Astrocyte (in vitro differentiated cells and primary cell): ENCODE measurements at regions not wholly inside any gene's neighbourhood (a gene's known extent, or its start where the extent isn't known, plus 50 kb on each side); places are given as distances from the start of the nearest gene placed in this dataset.

ENCODE experiments used
- DNase-seq: peaks from one replicate; pipeline ENCODE4 v3.0.0-alpha.2; 2010; ENCODE audit warnings: low read depth
- FAIRE-seq: peaks from 2 replicates; lab custom pipeline; 2011; peaks lifted over from hg19 to GRCh38; lab: Jason Lieb, UNC
- H2AFZ ChIP-seq: 2 replicates; pipeline ENCODE4 v1.6.0; 2012; ENCODE audit warnings: low read depth, low read length, inconsistent platforms
- H3K27ac ChIP-seq: 2 replicates; pipeline ENCODE4 v1.5.1; 2011; ENCODE audit warnings: low read depth, low read length, inconsistent platforms
- H3K27me3 ChIP-seq: 2 replicates; pipeline ENCODE4 v1.6.0; 2011; ENCODE audit warnings: low read length, inconsistent platforms; ENCODE audit not compliant: insufficient read depth
- H3K36me3 ChIP-seq: 2 replicates; pipeline ENCODE4 v1.5.1; 2011; ENCODE audit warnings: low read length, inconsistent platforms; ENCODE audit not compliant: insufficient read depth
- H3K4me1 ChIP-seq: 2 replicates; pipeline ENCODE4 v1.5.1; 2011; ENCODE audit warnings: low read length, inconsistent platforms; ENCODE audit not compliant: insufficient read depth
- H3K4me2 ChIP-seq: 2 replicates; pipeline ENCODE4 v1.6.0; 2012; ENCODE audit warnings: low read length, inconsistent platforms
- H3K4me3 ChIP-seq: 2 replicates; pipeline ENCODE4 v1.5.1; 2011; ENCODE audit warnings: low read depth, mild to moderate bottlenecking, low read length, inconsistent platforms; ENCODE audit not compliant: insufficient read depth
- H3K79me2 ChIP-seq: 2 replicates; pipeline ENCODE4 v1.6.0; 2012; ENCODE audit warnings: mild to moderate bottlenecking, low read length, inconsistent platforms; ENCODE audit not compliant: insufficient read depth
- H3K9ac ChIP-seq: 2 replicates; pipeline ENCODE4 v1.6.0; 2012; ENCODE audit warnings: mild to moderate bottlenecking, low read length, inconsistent platforms
- H3K9me3 ChIP-seq: 2 replicates; pipeline ENCODE4 v1.5.1; 2012; ENCODE audit warnings: low read depth, mild to moderate bottlenecking, low read length, inconsistent platforms; ENCODE audit not compliant: insufficient read depth
- H4K20me1 ChIP-seq: 2 replicates; pipeline ENCODE4 v1.6.0; 2012; ENCODE audit warnings: low read length, inconsistent platforms; ENCODE audit not compliant: insufficient read depth
- H3K27ac Mint-ChIP-seq: one replicate; pipeline ENCODE4 v1.8.0; 2021; ENCODE audit warnings: mild to moderate bottlenecking, mixed read lengths; ENCODE audit not compliant: unreplicated experiment
- H3K27me3 Mint-ChIP-seq: one replicate; pipeline ENCODE4 v1.8.0; 2021; ENCODE audit warnings: low read depth, mixed read lengths; ENCODE audit not compliant: unreplicated experiment
- H3K36me3 Mint-ChIP-seq: one replicate; pipeline ENCODE4 v1.8.0; 2021; ENCODE audit warnings: low read depth, mixed read lengths; ENCODE audit not compliant: unreplicated experiment
- H3K4me1 Mint-ChIP-seq: one replicate; pipeline ENCODE4 v1.8.0; 2021; ENCODE audit warnings: low read depth, mixed read lengths; ENCODE audit not compliant: unreplicated experiment
- H3K4me3 Mint-ChIP-seq: one replicate; pipeline ENCODE4 v1.8.0; 2021; ENCODE audit warnings: mild to moderate bottlenecking, moderate library complexity, mixed read lengths; ENCODE audit not compliant: unreplicated experiment
- H3K9me3 Mint-ChIP-seq: one replicate; pipeline ENCODE4 v1.8.0; 2021; ENCODE audit warnings: mild to moderate bottlenecking, mixed read lengths; ENCODE audit not compliant: unreplicated experiment
- CTCF ChIP-seq: IDR thresholded peaks from 2 replicates; pipeline ENCODE4 v1.5.1; 2011; ENCODE audit warnings: low read depth, mild to moderate bottlenecking, inconsistent platforms, low read length, moderate library complexity; ENCODE audit not compliant: insufficient read depth
- EZH2 ChIP-seq: IDR thresholded peaks from 2 replicates; pipeline ENCODE4 v1.6.1; 2012; ENCODE audit warnings: mild to moderate bottlenecking, low read length, inconsistent platforms; ENCODE audit not compliant: insufficient read depth

GRCh38 chr16:50451951-50452508, 83.2 kb upstream of the BRD7 start:
- no peak overlapping the region for H3K27ac Mint-ChIP-seq
- no peaks in the 10 kb centered on the region for H3K9me3 Mint-ChIP-seq
- DNase-seq = no peak

GRCh38 chr16:50450957-50451356, 82.2 kb upstream of the BRD7 start:
- no peaks in the 10 kb centered on the region for H3K4me1 Mint-ChIP-seq
- Histone ChIP-seq H3K36me3 (no peaks in the 10 kb centered on the region), H3K9ac (no peak overlapping the region), H3K79me2 (no peaks in the 10 kb centered on the region), H3K4me2 (no peak overlapping the region), H3K27ac (no peak overlapping the region), H3K4me1 (no peaks in the 10 kb centered on the region), H3K9me3 (no peaks in the 10 kb centered on the region), H3K27me3 (peaks cover 16% of the 10 kb centered on the region), H3K4me3 (no peak overlapping the region), H4K20me1 (no peaks in the 10 kb centered on the region), H2AFZ (no peak overlapping the region)
- no peaks in the 10 kb centered on the region for H3K9me3 Mint-ChIP-seq
- H3K4me3 Mint-ChIP-seq = no peak overlapping the region
- H3K27ac Mint-ChIP-seq = no peak overlapping the region
- peaks cover 77% of the 10 kb centered on the region for H3K27me3 Mint-ChIP-seq
- H3K36me3 Mint-ChIP-seq = no peaks in the 10 kb centered on the region
- TF ChIP-seq EZH2 = no peak
- TF ChIP-seq CTCF = no peak
- FAIRE-seq (no peak), DNase-seq (no peak)

More at GRCh38 chr16:50451951-50452508, 83.2 kb upstream of the BRD7 start:
- peaks cover 12% of the 10 kb centered on the region for H3K27me3 ChIP-seq
- H3K36me3 ChIP-seq = no peaks in the 10 kb centered on the region
- Mint-ChIP-seq H3K36me3 (peaks cover 2% of the 10 kb centered on the region), H3K27me3 (peaks cover 77% of the 10 kb centered on the region), H3K4me3 (no peak overlapping the region), H3K4me1 (no peaks in the 10 kb centered on the region)
- FAIRE-seq = no peak
- TF ChIP-seq CTCF = no peak
- TF ChIP-seq EZH2 = no peak
- H3K9ac ChIP-seq = no peak overlapping the region
- H3K4me1 ChIP-seq = no peaks in the 10 kb centered on the region
- H3K27ac ChIP-seq = no peak overlapping the region
- no peaks in the 10 kb centered on the region for H4K20me1 ChIP-seq
- H3K9me3 ChIP-seq = no peaks in the 10 kb centered on the region
- H2AFZ ChIP-seq = no peak overlapping the region
- H3K4me3 ChIP-seq = no peak overlapping the region
- no peaks in the 10 kb centered on the region for H3K79me2 ChIP-seq
- no peak overlapping the region for H3K4me2 ChIP-seq

- Histone ChIP-seq H2AFZ (no peak overlapping the region), H3K4me1 (no peaks in the 10 kb centered on the region), H3K79me2 (no peaks in the 10 kb centered on the region), H3K4me2 (no peak overlapping the region), H3K27me3 (peaks cover 20% of the 10 kb centered on the region), H3K27ac (no peak overlapping the region), H3K9ac (no peak overlapping the region), H3K4me3 (no peak overlapping the region), H4K20me1 (no peaks in the 10 kb centered on the region), H3K9me3 (no peaks in the 10 kb centered on the region), H3K36me3 (no peaks in the 10 kb centered on the region)
- Mint-ChIP-seq H3K4me1 (no peaks in the 10 kb centered on the region), H3K4me3 (no peak overlapping the region), H3K27ac (no peak overlapping the region), H3K9me3 (no peaks in the 10 kb centered on the region), H3K36me3 (no peaks in the 10 kb centered on the region), H3K27me3 (peaks cover 71% of the 10 kb centered on the region)
- FAIRE-seq (no peak), DNase-seq (no peak)
- TF ChIP-seq CTCF = no peak
- no peak for TF ChIP-seq EZH2
These were observed 81.0 kb upstream of the BRD7 start for GRCh38 chr16:50449800-50450199.
